T follicular helper cell (primary cell): ENCODE measurements at regions not wholly inside any gene's neighbourhood (a gene's known extent, or its start where the extent isn't known, plus 50 kb on each side); places are given as distances from the start of the nearest gene placed in this dataset.

Source experiments
- DNase-seq: peaks from one replicate; pipeline ENCODE4 v3.0.0-alpha.2; 2020; ENCODE audit warnings: low read depth

- DNase-seq = no peak
Observed at GRCh38 chr1:87880098-87880760, 551.5 kb downstream of the LMO4 start.

- DNase-seq = no peak
Observed at GRCh38 chr1:87880764-87881163, 552.1 kb downstream of the LMO4 start.

- no peak for DNase-seq
Observed at GRCh38 chr1:87883906-87884305, 555.2 kb downstream of the LMO4 start.

- no peak for DNase-seq
Observed at GRCh38 chr1:87884581-87884980, 555.9 kb downstream of the LMO4 start.

DNA sequence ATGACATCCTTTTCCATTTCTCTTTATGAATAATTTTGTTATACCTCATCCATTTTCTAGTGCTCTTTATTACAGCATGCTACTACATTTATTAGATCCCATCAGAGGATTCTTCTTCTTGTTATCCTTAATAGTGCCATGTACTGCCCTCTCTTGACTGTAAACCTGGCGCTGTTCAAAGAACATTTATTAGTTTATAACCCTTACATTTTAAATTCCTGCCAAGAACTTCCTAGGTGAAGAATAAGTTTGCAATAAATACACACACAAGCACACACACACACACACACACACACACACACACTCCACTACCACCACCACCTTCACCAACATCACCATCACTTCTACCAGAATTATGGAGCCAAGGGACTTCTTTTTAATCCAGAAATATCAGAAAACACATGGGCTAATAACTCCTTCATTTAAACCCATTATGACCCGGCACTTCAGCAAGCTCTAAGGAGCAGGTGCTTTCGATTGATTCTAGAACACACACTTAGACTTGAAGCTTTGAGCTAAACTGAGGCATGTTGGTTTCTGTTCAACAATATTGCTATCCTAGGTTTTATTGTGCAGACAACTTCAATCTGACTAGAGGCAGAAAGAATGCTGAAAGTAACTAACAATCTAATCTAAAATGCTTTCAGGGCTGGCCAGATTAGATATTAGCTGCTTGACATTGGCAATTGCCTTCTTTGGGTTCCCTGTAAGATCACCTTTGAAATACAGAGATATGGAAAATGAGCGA is 556.8 kb downstream of the LMO4 start:
- DNase-seq = no peak

GRCh38 chr1:87887100-87887499 is 558.4 kb downstream of the LMO4 start:
- DNase-seq = no peak

- no peak for DNase-seq
Observed at GRCh38 chr1:87888446-87888845, 559.8 kb downstream of the LMO4 start.

DNA sequence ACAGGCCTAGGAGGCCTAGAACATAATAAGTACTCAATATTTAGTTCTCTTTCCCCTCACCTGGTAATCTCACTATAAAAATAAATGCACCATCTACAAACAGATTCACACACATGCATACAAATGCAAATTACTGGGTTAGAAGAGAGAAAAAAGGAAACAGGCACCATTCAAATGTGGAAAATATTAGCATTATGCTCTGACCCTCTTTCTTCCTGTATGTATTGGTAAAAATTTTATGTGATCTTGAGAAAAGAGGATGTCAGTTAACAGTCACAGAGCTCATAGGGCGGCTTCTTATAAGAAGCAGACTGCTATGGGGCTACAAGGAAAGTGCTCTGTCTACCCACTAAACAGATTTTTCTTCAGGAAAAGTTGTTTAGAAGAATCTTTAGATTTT is 565.4 kb downstream of the LMO4 start:
- DNase-seq = no peak

- no peak for DNase-seq
Observed at GRCh38 chr1:87897481-87897880, 568.8 kb downstream of the LMO4 start.

DNA sequence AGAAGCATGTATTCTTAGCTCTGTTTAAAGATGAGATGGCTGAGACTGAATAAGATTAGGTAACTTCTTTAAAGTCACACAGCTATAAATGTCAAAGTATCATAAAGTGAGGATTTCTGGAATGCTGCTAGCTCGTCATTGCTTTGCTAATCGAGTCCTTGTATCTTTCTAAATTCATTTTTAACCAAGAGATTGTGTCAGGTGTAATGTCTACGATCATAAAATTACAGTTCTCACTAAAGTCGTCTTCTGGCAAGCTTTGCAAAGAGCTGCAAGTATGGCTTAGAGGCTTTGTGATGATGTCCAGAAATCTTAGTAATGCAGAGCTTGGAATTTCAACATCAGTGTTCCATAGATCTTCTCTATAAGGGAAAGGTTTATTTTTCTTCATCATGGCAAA is 569.8 kb downstream of the LMO4 start:
- DNase-seq = no peak

DNA sequence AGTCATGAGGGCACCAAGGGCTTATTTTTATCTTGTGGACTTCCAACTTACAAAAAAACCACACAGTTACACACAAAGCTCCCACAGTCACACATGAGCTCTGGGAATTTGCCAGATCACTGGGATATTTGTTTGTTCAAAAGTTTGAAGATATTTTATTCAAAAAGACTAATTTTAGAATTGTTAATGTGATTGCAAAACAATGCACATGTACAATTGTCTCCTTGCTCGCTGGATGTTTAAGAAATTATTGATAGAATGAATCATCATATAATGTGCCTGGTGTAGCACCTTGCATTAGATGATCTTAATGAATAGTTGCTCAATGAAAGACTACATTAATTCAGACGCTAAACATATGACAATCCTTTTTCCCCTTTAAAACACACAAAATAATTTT is 570.3 kb downstream of the LMO4 start:
- DNase-seq = no peak

GRCh38 chr1:87899746-87900145 is 571.1 kb downstream of the LMO4 start:
- no peak for DNase-seq

DNA sequence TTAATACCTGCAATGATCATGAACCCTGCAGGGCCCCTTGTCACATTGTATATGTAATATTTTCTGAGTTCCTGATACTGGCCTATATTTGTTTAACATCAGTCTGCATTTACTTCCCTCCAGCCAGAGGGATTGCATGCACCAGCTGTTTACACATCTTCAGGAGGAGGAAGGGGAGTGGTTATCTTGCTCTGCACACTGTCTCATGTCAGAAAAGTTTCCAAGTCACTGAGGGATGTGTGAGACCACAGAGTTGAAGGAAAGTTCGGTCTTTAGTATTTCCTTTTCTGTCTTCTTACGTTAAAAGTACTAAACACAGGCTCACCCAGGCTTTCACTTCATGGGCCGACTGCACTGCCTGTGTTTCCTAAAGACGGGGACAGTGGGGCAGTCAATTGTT is 574.1 kb downstream of the LMO4 start:
- DNase-seq = no peak

- no peak for DNase-seq
Observed at GRCh38 chr1:87903242-87903641, 574.6 kb downstream of the LMO4 start.

DNA sequence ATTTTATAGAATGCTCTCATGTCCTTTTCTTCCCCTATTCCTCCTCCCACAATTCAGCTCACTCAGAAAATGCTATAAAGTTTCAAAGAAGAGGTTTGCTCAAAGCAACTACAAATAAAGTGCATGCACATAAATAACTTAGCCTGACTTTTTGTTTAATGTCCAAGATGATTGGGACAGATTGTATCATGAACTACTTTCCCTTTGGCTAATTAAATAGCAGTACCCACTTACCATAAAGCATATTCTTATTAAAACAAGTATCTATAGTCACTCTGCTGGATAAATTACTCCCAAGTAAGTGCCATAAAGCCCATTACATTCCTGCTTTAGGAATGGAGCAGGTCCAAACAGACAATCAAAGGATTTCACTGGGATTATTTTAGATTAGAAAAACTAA is 576.0 kb downstream of the LMO4 start:
- no peak for DNase-seq

DNA sequence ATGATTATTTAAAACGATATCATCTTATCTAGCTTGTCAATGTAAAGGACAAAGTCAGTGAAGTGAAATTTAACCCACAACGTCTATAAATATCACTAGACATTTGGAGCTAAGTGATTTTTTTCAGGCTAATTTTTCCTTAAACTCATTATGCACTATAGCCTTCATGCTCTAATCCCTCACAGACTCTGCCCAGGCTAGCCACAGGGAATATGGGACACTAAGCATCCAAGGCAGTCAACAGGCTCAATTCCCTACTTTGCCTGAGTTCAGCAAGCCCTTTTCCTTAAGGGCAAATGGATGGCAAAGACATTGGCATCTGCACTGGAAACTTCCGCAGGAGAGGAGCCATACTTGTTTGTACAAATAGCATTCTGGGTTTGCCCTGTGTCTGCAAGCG is 577.0 kb downstream of the LMO4 start:
- no peak for DNase-seq

- DNase-seq = no peak
Observed at GRCh38 chr1:87906078-87906477, 577.4 kb downstream of the LMO4 start.

DNA sequence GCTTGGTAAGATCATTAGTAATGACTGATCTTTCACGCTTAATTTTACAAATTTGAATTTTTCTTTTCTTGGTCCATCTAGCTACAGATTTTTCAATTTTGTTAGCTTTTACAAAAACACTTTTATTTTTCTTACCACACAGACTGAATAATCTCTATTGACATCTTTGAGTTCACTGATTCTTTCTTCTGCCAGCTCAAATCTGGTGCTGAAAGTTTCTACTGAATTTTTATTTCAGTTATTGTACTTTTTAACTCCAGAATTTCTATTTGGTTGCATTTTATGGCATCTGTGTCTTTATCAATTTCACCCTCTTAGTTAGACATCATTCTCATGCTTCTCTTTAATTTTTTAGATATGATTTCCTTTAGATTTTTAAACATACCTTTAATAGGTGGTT is 584.7 kb downstream of the LMO4 start:
- DNase-seq = no peak

GRCh38 chr1:87914396-87914795 is 585.7 kb downstream of the LMO4 start:
- no peak for DNase-seq

GRCh38 chr1:87915771-87916170 is 587.1 kb downstream of the LMO4 start:
- DNase-seq = no peak

DNA sequence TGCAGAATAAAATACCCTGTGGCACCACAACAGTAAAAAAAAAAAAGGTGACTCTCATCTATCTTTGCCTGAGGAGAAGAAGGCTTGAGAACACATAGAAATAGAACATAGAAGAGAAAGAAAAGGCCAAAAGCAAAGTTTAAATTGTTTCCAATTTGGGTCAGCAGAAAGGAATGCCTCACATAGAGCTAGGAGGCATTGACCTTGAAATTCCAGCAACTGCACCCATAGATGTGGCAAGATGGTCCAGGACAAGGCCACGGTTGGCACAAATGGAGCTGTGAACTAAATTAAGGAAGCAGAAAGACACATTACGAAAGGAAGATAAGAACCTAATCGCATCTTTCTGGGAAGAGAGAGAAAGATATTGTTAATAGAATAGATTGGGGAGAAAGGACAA is 588.3 kb downstream of the LMO4 start:
- no peak for DNase-seq

DNA sequence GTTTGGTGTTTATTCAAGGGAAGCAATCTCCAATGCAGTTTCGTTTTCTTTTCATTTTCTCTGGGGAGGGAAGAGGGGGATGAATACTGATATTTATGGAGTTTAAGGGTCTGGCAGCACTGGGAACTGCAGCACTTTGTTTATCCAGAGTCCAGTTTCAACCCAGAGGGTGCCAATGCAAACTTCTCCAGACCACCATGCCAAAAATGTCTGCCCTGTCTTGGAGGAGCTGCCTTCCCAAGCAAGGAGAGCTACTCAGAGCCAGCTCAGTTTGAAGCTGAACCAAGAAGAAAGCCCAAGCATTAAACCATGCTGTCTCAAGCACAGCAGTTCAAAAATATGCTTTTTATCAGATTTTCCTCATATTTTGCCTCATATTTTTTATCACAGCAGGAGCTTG is 589.7 kb downstream of the LMO4 start:
- DNase-seq = no peak

GRCh38 chr1:87922885-87923284 is 594.2 kb downstream of the LMO4 start:
- DNase-seq = no peak
